Rectal smooth muscle tissue (tissue), 1 donor: ENCODE measurements at regions not wholly inside any gene's neighbourhood (a gene's known extent, or its start where the extent isn't known, plus 50 kb on each side); places are given as distances from the start of the nearest gene placed in this dataset.
"Not testable (repeated sequence)": the region's sequence is repeated elsewhere in the genome, so short reads cannot be mapped to it uniquely, and the experiment has no call there.

ENCODE experiments used
- H3K27ac ChIP-seq: one replicate; pipeline ENCODE4 v1.7.0; 2013; ENCODE audit warnings: low read depth, low read length, inconsistent platforms
- H3K27me3 ChIP-seq: one replicate; pipeline ENCODE4 v1.7.0; 2013; ENCODE audit warnings: low read length; ENCODE audit not compliant: control insufficient read depth, insufficient read depth
- H3K36me3 ChIP-seq: one replicate; pipeline ENCODE4 v1.7.0; 2013; ENCODE audit warnings: low read length; ENCODE audit not compliant: control insufficient read depth, insufficient read depth
- H3K4me1 ChIP-seq: one replicate; pipeline ENCODE4 v1.7.0; 2013; ENCODE audit warnings: low read length; ENCODE audit not compliant: control insufficient read depth, insufficient read depth
- H3K4me3 ChIP-seq: one replicate; pipeline ENCODE4 v1.7.0; 2013; ENCODE audit warnings: low read length
- H3K9ac ChIP-seq: one replicate; pipeline ENCODE4 v1.7.0; 2013; ENCODE audit warnings: low read length

- H3K27ac ChIP-seq = peak overlapping the region; percentile 25
- H3K9ac ChIP-seq = no peak overlapping the region
Measured at GRCh38 chr11:86152006-86152862, 83.3 kb upstream of the PICALM start.

GRCh38 chr11:86151174-86152005, 82.5 kb upstream of the PICALM start:
- peak overlapping the region; percentile 51 for H3K27ac ChIP-seq
- peaks cover 2% of the 10 kb centered on the region for H3K27me3 ChIP-seq
- H3K4me3 ChIP-seq = no peak overlapping the region
- H3K36me3 ChIP-seq = no peaks in the 10 kb centered on the region
- peaks cover 22% of the 10 kb centered on the region for H3K4me1 ChIP-seq
- H3K9ac ChIP-seq = no peak overlapping the region

More at GRCh38 chr11:86152006-86152862, 83.3 kb upstream of the PICALM start:
- Histone ChIP-seq H3K36me3 (no peaks in the 10 kb centered on the region), H3K27me3 (peaks cover 2% of the 10 kb centered on the region), H3K4me1 (peaks cover 22% of the 10 kb centered on the region), H3K4me3 (no peak overlapping the region)

- Histone ChIP-seq H3K4me1 (peaks cover 22% of the 10 kb centered on the region), H3K9ac (no peak overlapping the region), H3K36me3 (no peaks in the 10 kb centered on the region), H3K27me3 (peaks cover 2% of the 10 kb centered on the region), H3K4me3 (no peak overlapping the region), H3K27ac (no peak overlapping the region)
Measured at GRCh38 chr11:86150847-86151173, 81.9 kb upstream of the PICALM start.

- H3K4me3 ChIP-seq = no peak overlapping the region
Measured at GRCh38 chr11:86149792-86150191, 80.9 kb upstream of the PICALM start.

GRCh38 chr11:86148345-86148747, 79.5 kb upstream of the PICALM start:
- Histone ChIP-seq H3K9ac (no peak overlapping the region), H3K27me3 (peaks cover 2% of the 10 kb centered on the region), H3K27ac (no peak overlapping the region), H3K36me3 (no peaks in the 10 kb centered on the region), H3K4me1 (peaks cover 22% of the 10 kb centered on the region), H3K4me3 (no peak overlapping the region)

More at GRCh38 chr11:86149792-86150191, 80.9 kb upstream of the PICALM start:
- H3K36me3 ChIP-seq = no peaks in the 10 kb centered on the region
- H3K9ac ChIP-seq = no peak overlapping the region
- peaks cover 22% of the 10 kb centered on the region for H3K4me1 ChIP-seq
- peaks cover 2% of the 10 kb centered on the region for H3K27me3 ChIP-seq
- H3K27ac ChIP-seq = no peak overlapping the region

- no peak overlapping the region for H3K9ac ChIP-seq
- no peaks in the 10 kb centered on the region for H3K36me3 ChIP-seq
- no peak overlapping the region for H3K27ac ChIP-seq
- no peak overlapping the region for H3K4me3 ChIP-seq
- peaks cover 16% of the 10 kb centered on the region for H3K4me1 ChIP-seq
- peaks cover 2% of the 10 kb centered on the region for H3K27me3 ChIP-seq
Measured at GRCh38 chr11:86147004-86147403, 78.1 kb upstream of the PICALM start.

GRCh38 chr11:86145439-86146156, 76.7 kb upstream of the PICALM start:
- Histone ChIP-seq H3K4me1 (peaks cover 2% of the 10 kb centered on the region), H3K27ac (no peak overlapping the region), H3K4me3 (no peak overlapping the region), H3K36me3 (no peaks in the 10 kb centered on the region), H3K9ac (no peak overlapping the region), H3K27me3 (peaks cover 2% of the 10 kb centered on the region)

- H3K27me3 ChIP-seq = peaks cover 2% of the 10 kb centered on the region
- H3K9ac ChIP-seq = no peak overlapping the region
- H3K4me1 ChIP-seq = no peaks in the 10 kb centered on the region
- H3K27ac ChIP-seq = no peak overlapping the region
- no peaks in the 10 kb centered on the region for H3K36me3 ChIP-seq
- no peak overlapping the region for H3K4me3 ChIP-seq
Measured at GRCh38 chr11:86144846-86145245, 76.0 kb upstream of the PICALM start.

- not testable (repeated sequence) for H3K36me3 ChIP-seq, H3K4me3 ChIP-seq, H3K27ac ChIP-seq, H3K4me1 ChIP-seq, H3K9ac ChIP-seq, H3K27me3 ChIP-seq
Measured at GRCh38 chr11:86144087-86144486, 75.2 kb upstream of the PICALM start.

GRCh38 chr11:86143087-86144030, 74.5 kb upstream of the PICALM start:
- no peaks in the 10 kb centered on the region for H3K4me1 ChIP-seq
- H3K4me3 ChIP-seq = no peak overlapping the region
- H3K9ac ChIP-seq = no peak overlapping the region
- H3K27me3 ChIP-seq = peaks cover under 1% of the 10 kb centered on the region
- H3K36me3 ChIP-seq = no peaks in the 10 kb centered on the region
- H3K27ac ChIP-seq = no peak overlapping the region

GRCh38 chr11:86142170-86142569, 73.3 kb upstream of the PICALM start:
- Histone ChIP-seq H3K27me3 (no peaks in the 10 kb centered on the region), H3K4me1 (no peaks in the 10 kb centered on the region), H3K4me3 (no peak overlapping the region), H3K9ac (no peak overlapping the region), H3K27ac (no peak overlapping the region), H3K36me3 (no peaks in the 10 kb centered on the region)
